Gastroesophageal sphincter (tissue), 4 donors: ENCODE measurements at regions not wholly inside any gene's neighbourhood (a gene's known extent, or its start where the extent isn't known, plus 50 kb on each side); places are given as distances from the start of the nearest gene placed in this dataset.

Experiments used
- ATAC-seq: fragments of 150-250 bp; one replicate; pipeline ENCODE4 v1.9.1; 2016; ENCODE audit warnings: mild to moderate bottlenecking, moderate library complexity
- H3K27ac ChIP-seq, 4 donors: fragments of 200-600 bp; sonication (generic) in 3 of 4; 1 replicate in 3 of 4; 2 replicates in 1 of 4; pipeline ENCODE4 v1.5.1; 2016 to 2019
- H3K27me3 ChIP-seq: fragments of 200-600 bp; sonication (generic); one replicate; pipeline ENCODE4 v1.5.1; 2019
- H3K36me3 ChIP-seq, 2 donors: fragments of 200-600 bp; sonication (generic); one replicate each; pipeline ENCODE4 v1.5.1; 2019; ENCODE audit warnings: control low read depth in 1 of 2
- H3K4me1 ChIP-seq, 3 donors: fragments of 200-600 bp; sonication (generic); 1 replicate in 2 of 3; 2 replicates in 1 of 3; pipeline ENCODE4 v1.5.1; 2016 to 2019; ENCODE audit warnings: control low read depth in 2 of 3
- H3K4me3 ChIP-seq, 2 donors: fragments of 200-600 bp; sonication (generic); one replicate each; pipeline ENCODE4 v1.5.1; 2019; ENCODE audit warnings: mild to moderate bottlenecking in 1 of 2, moderate library complexity in 1 of 2
- H3K9me3 ChIP-seq, 3 donors: fragments of 200-600 bp; sonication (generic); one replicate each; pipeline ENCODE4 v1.5.1; 2017 to 2019; ENCODE audit warnings: control low read depth in 2 of 3
- CTCF ChIP-seq, 4 experiments: fragments of 200-600 bp in 2 of 4; fragments of 450-650 bp in 2 of 4; sonication (generic) in 1 of 4; IDR thresholded peaks; one replicate each; pipeline ENCODE4 v1.5.1; 2017 to 2019; ENCODE audit warnings: antibody characterized with exemption in 4 of 4, mild to moderate bottlenecking in 2 of 4, moderate library complexity in 2 of 4
- EP300 ChIP-seq: sonication (generic); formaldehyde crosslinking; IDR thresholded peaks from one replicate; pipeline ENCODE4 v1.6.1; 2017; ENCODE audit warnings: antibody characterized with exemption, mild to moderate bottlenecking
- POLR2A ChIP-seq, 2 donors: fragments of 450-650 bp; IDR thresholded peaks; one replicate each; pipeline ENCODE4 v1.6.1; 2017; ENCODE audit warnings: antibody characterized with exemption in 2 of 2, mild to moderate bottlenecking in 2 of 2, moderate library complexity in 1 of 2
- POLR2AphosphoS5 ChIP-seq: sonication (generic); formaldehyde crosslinking; IDR thresholded peaks from one replicate; pipeline ENCODE4 v1.6.1; 2017; ENCODE audit warnings: antibody characterized with exemption
- WGBS, 2 donors: methylation state at CpG; one replicate each; pipeline ENCODE4 v1.1.5; 2018; ENCODE audit warnings: low coverage in 1 of 2; 5-methylcytosine and 5-hydroxymethylcytosine counted together

- no peak for TF ChIP-seq POLR2AphosphoS5
- TF ChIP-seq CTCF (IDR thresholded peaks at IDR 0.05) = no peak
- no peak for TF ChIP-seq POLR2A (IDR thresholded peaks at IDR 0.05)
- no peak for TF ChIP-seq EP300
Measured at GRCh38 chr5:2000591-2000990, 117.9 kb upstream of the IRX4 start.

GRCh38 chr5:1999794-2000193 lies 117.1 kb upstream of the IRX4 start:
- WGBS, 2 donors = 65 to 76% methylated on average over 4 to 6 of the region's 6 CpGs
- TF ChIP-seq EP300 (no peak), CTCF (IDR thresholded peaks at IDR 0.05) (no peak), POLR2A (IDR thresholded peaks at IDR 0.05) (no peak), POLR2AphosphoS5 (no peak)
- no peaks in the 10 kb centered on the region for H3K9me3 ChIP-seq
- no peaks in the 10 kb centered on the region for H3K36me3 ChIP-seq
- no peak overlapping the region for H3K27ac ChIP-seq
- H3K4me1 ChIP-seq = no peaks in the 10 kb centered on the region
- ATAC-seq = no peak
- no peak overlapping the region for H3K4me3 ChIP-seq
- H3K27me3 ChIP-seq = peaks cover 38% of the 10 kb centered on the region

More at GRCh38 chr5:2000591-2000990, 117.9 kb upstream of the IRX4 start:
- H3K27ac ChIP-seq = no peak overlapping the region
- peaks cover 46% of the 10 kb centered on the region for H3K27me3 ChIP-seq
- no peak for ATAC-seq
- 58 to 70% methylated on average over 2 to 4 of the region's 12 CpGs for whole genome bisulfite sequencing, 2 donors
- H3K4me1 ChIP-seq = no peaks in the 10 kb centered on the region
- no peaks in the 10 kb centered on the region for H3K36me3 ChIP-seq
- no peaks in the 10 kb centered on the region for H3K9me3 ChIP-seq
- no peak overlapping the region for H3K4me3 ChIP-seq

- no peak for ATAC-seq
- Histone ChIP-seq H3K27ac (no peak overlapping the region), H3K9me3 (peaks cover 0 to 8% (median 0%) of the 10 kb centered on the region in 3 donors), H3K27me3 (peaks cover 28% of the 10 kb centered on the region), H3K4me1 (no peaks in the 10 kb centered on the region), H3K36me3 (no peaks in the 10 kb centered on the region), H3K4me3 (no peak overlapping the region)
- TF ChIP-seq POLR2AphosphoS5 (no peak), POLR2A (IDR thresholded peaks at IDR 0.05) (no peak), EP300 (no peak), CTCF (IDR thresholded peaks at IDR 0.05) (no peak)
- 74 to 75% methylated on average over 4 of the region's 4 CpGs for WGBS, 2 donors
Measured at GRCh38 chr5:1998716-1999317, 116.1 kb upstream of the IRX4 start.

- H3K27me3 ChIP-seq = peaks cover 26% of the 10 kb centered on the region
- H3K27ac ChIP-seq = no peak overlapping the region
- no peak for TF ChIP-seq POLR2AphosphoS5
- TF ChIP-seq CTCF (IDR thresholded peaks at IDR 0.05) = no peak
- no peak for TF ChIP-seq EP300
- TF ChIP-seq POLR2A (IDR thresholded peaks at IDR 0.05) = no peak
- ATAC-seq = no peak
- peaks cover 0 to 13% (median 0%) of the 10 kb centered on the region in 3 donors for H3K9me3 ChIP-seq
- H3K4me3 ChIP-seq = no peak overlapping the region
- no peaks in the 10 kb centered on the region for H3K36me3 ChIP-seq
- no peaks in the 10 kb centered on the region for H3K4me1 ChIP-seq
- WGBS, 2 donors = 63 to 73% methylated on average over 1 of the region's 1 CpG
Measured at GRCh38 chr5:1998348-1998669, 115.6 kb upstream of the IRX4 start.

- Histone ChIP-seq H3K9me3 (peaks cover 0 to 19% (median 0%) of the 10 kb centered on the region in 3 donors), H3K4me1 (no peaks in the 10 kb centered on the region), H3K4me3 (no peak overlapping the region), H3K27ac (no peak overlapping the region), H3K36me3 (no peaks in the 10 kb centered on the region), H3K27me3 (peaks cover 25% of the 10 kb centered on the region)
- WGBS, 2 donors = 89 to 92% methylated on average over 5 to 6 of the region's 6 CpGs
- TF ChIP-seq POLR2AphosphoS5 = no peak
- TF ChIP-seq CTCF (IDR thresholded peaks at IDR 0.05) = no peak
- no peak for TF ChIP-seq POLR2A (IDR thresholded peaks at IDR 0.05)
- no peak for TF ChIP-seq EP300
- no peak for ATAC-seq
Measured at GRCh38 chr5:1997640-1998347, 115.1 kb upstream of the IRX4 start.
